ENCODE measurements at regions not wholly inside any gene's neighbourhood (a gene's known extent, or its start where the extent isn't known, plus 50 kb on each side); places are given as distances from the start of the nearest gene placed in this dataset.
A peak's percentile ranks its signal among the peaks of the same experiment; 100 is the strongest.

- H4K20me1 ChIP-seq (ENCODE audit: insufficient read depth, low read length): no peaks in the 10 kb centered on the region
- peak; percentile 83 for DNase-seq (ENCODE audit: insufficient read length, low spot score, missing footprints)
- H3K4me1 ChIP-seq (ENCODE audit: insufficient read depth, low read length): peaks cover 4% of the 10 kb centered on the region
- no peak overlapping the region for H3K4me3 ChIP-seq (ENCODE audit: insufficient read depth, low read length)
- H3K27me3 ChIP-seq (ENCODE audit: insufficient read depth, low read length): no peaks in the 10 kb centered on the region
- no peaks in the 10 kb centered on the region for H3K79me2 ChIP-seq (ENCODE audit: insufficient read depth, low read length)
- H3K27ac ChIP-seq (ENCODE audit: low read depth, low read length): no peak overlapping the region
- no peaks in the 10 kb centered on the region for H3K36me3 ChIP-seq (ENCODE audit: insufficient read depth, low read length)
- no peak overlapping the region for H2AFZ ChIP-seq (ENCODE audit: low read length)
- no peak for TF ChIP-seq CTCF (IDR thresholded peaks at IDR 0.05; ENCODE audit: extremely low read depth, low read depth, low read length)
- H3K4me2 ChIP-seq (ENCODE audit: insufficient read depth, low read length): peak overlapping the region; percentile 3
- H3K9me3 ChIP-seq (ENCODE audit: low read depth, low read length): no peaks in the 10 kb centered on the region
These were observed 63.0 kb upstream of the SPRED2 start for GRCh38 chr2:65495251-65495877.

GRCh38 chr2:65494078-65494477 is 61.7 kb upstream of the SPRED2 start:
- Histone ChIP-seq H3K4me1 (ENCODE audit: insufficient read depth, low read length) (peaks cover 4% of the 10 kb centered on the region), H3K27me3 (ENCODE audit: insufficient read depth, low read length) (no peaks in the 10 kb centered on the region), H3K4me3 (ENCODE audit: insufficient read depth, low read length) (no peak overlapping the region), H3K9me3 (ENCODE audit: low read depth, low read length) (no peaks in the 10 kb centered on the region), H2AFZ (ENCODE audit: low read length) (no peak overlapping the region), H3K27ac (ENCODE audit: low read depth, low read length) (no peak overlapping the region), H4K20me1 (ENCODE audit: insufficient read depth, low read length) (no peaks in the 10 kb centered on the region), H3K79me2 (ENCODE audit: insufficient read depth, low read length) (no peaks in the 10 kb centered on the region), H3K4me2 (ENCODE audit: insufficient read depth, low read length) (no peak overlapping the region), H3K36me3 (ENCODE audit: insufficient read depth, low read length) (no peaks in the 10 kb centered on the region)
- DNase-seq (ENCODE audit: insufficient read length, low spot score, missing footprints): no peak
- TF ChIP-seq CTCF (IDR thresholded peaks at IDR 0.05; ENCODE audit: extremely low read depth, low read depth, low read length): no peak

GRCh38 chr2:65491381-65491905 is 59.0 kb upstream of the SPRED2 start:
- H3K27ac ChIP-seq (ENCODE audit: low read depth, low read length): no peak overlapping the region
- no peak for TF ChIP-seq CTCF (IDR thresholded peaks at IDR 0.05; ENCODE audit: extremely low read depth, low read depth, low read length)
- no peak overlapping the region for H3K4me2 ChIP-seq (ENCODE audit: insufficient read depth, low read length)
- DNase-seq (ENCODE audit: insufficient read length, low spot score, missing footprints): no peak
- H3K4me3 ChIP-seq (ENCODE audit: insufficient read depth, low read length): no peak overlapping the region
- no peak overlapping the region for H2AFZ ChIP-seq (ENCODE audit: low read length)
- peaks cover 4% of the 10 kb centered on the region for H3K4me1 ChIP-seq (ENCODE audit: insufficient read depth, low read length)
- H3K79me2 ChIP-seq (ENCODE audit: insufficient read depth, low read length): no peaks in the 10 kb centered on the region
- H3K27me3 ChIP-seq (ENCODE audit: insufficient read depth, low read length): no peaks in the 10 kb centered on the region
- H3K36me3 ChIP-seq (ENCODE audit: insufficient read depth, low read length): no peaks in the 10 kb centered on the region
- peaks cover 6% of the 10 kb centered on the region for H3K9me3 ChIP-seq (ENCODE audit: low read depth, low read length)
- no peaks in the 10 kb centered on the region for H4K20me1 ChIP-seq (ENCODE audit: insufficient read depth, low read length)

GRCh38 chr2:65490222-65490621 is 57.8 kb upstream of the SPRED2 start:
- Histone ChIP-seq H3K9me3 (ENCODE audit: low read depth, low read length) (peaks cover 6% of the 10 kb centered on the region), H2AFZ (ENCODE audit: low read length) (no peak overlapping the region), H3K79me2 (ENCODE audit: insufficient read depth, low read length) (no peaks in the 10 kb centered on the region), H3K4me2 (ENCODE audit: insufficient read depth, low read length) (no peak overlapping the region), H3K27ac (ENCODE audit: low read depth, low read length) (no peak overlapping the region), H3K4me1 (ENCODE audit: insufficient read depth, low read length) (no peaks in the 10 kb centered on the region), H3K4me3 (ENCODE audit: insufficient read depth, low read length) (no peak overlapping the region), H4K20me1 (ENCODE audit: insufficient read depth, low read length) (no peaks in the 10 kb centered on the region), H3K36me3 (ENCODE audit: insufficient read depth, low read length) (no peaks in the 10 kb centered on the region), H3K27me3 (ENCODE audit: insufficient read depth, low read length) (no peaks in the 10 kb centered on the region)
- DNase-seq (ENCODE audit: insufficient read length, low spot score, missing footprints): peak; percentile 8
- no peak for TF ChIP-seq CTCF (IDR thresholded peaks at IDR 0.05; ENCODE audit: extremely low read depth, low read depth, low read length)
